GM18508 (cell line): ENCODE measurements at regions not wholly inside any gene's neighbourhood (a gene's known extent, or its start where the extent isn't known, plus 50 kb on each side); places are given as distances from the start of the nearest gene placed in this dataset.

Experiments
- ATAC-seq: cut with Tn5 transposase; IDR thresholded peaks from one replicate; pipeline ENCODE4 v1.9.1; 2021; ENCODE audit warnings: moderate number of reproducible peaks; ENCODE audit not compliant: insufficient read depth, unreplicated experiment

DNA sequence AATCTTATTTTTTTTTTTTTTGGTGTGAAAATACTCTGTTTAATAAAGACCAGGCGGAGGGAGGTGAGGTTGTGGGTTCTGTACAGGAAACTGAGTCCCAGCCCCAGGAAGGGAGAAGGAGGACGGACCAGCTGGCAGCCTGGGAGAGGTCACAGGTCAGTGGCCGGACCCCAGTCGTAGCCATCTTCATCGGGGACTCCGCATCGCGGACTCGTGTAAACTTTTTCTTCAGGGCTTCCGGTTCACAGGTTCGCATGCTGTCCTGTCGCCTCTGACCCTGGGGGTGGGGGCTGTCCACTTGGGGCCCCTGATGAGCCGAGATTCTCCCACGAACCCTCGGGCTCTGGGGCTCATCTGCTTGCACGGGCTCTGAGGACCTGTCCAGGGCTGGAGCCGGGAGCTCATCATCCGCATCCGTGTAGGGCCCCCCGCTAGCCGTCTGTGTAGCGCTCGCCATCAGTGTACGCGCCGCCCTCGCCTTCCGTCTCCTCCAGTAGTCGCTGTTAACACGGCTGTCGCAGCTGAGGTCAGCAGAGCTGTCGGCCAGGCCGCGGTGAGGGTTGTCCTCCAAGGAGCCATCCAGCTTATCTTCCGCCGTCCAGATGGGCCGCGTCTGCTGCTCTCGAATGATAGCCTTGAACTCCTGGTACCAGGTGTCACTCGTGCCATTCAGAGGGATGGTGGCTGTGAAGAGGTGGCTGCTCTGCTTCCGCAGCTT is 975.7 kb upstream of the PRMT6 start:
- ATAC-seq: no peak

DNA sequence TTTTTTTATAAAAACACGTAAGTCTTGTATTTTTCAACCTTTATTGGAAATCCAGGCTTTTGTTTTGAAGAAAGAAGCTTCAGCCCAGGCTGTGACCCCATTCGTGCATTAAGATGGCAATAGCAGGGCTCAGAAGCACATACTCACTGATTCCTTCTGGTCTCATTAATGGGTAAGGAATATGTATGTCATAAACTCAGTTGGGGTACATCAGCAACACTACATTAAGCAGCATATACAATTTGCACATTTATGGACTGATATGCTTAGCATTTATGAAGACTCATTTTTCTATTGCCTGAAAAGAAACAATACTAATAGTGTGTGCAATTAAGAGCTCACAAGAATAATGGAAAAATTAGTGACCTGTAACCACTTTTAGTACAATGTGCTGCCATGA is 945.4 kb upstream of the PRMT6 start:
- ATAC-seq: no peak

DNA sequence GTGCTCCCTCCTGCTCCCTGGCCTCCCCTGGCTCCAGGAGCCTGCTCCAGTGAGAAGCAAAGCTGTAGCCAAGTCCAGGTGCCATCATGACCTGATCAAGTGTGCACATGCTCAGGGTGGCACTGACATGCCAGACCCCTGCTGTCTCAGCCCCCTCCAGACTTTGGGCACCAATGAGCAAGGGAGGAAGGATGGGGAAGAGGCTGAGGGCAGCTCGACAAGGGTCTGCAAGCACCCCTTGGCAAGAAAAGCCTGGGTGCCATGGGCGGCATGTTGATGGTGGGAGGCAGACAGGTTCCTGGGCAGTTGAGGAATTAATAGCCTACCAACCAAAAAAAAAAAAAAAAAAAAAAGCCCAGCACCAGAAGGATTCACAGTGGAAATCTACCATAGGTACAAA is 942.6 kb upstream of the PRMT6 start:
- no peak for ATAC-seq

DNA sequence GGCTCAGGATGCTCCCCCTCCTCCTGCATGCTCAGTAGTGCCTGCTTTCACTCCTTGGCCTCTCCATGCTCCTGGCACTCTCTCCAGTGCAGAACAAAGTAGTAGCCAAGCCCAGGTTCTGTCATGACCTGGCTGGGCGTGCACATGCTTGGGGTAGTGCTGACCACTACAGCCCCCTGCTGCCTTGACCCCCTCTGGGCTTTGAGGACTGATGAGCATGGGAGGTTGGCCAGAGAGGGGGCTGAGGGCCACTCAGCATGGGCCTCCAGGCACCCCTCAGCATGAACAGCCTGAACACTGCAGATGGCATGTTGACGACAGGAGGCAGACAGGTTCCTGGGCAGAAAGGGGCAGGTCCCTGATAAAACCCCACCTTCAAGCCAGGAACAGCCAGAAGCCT is 935.7 kb upstream of the PRMT6 start:
- no peak for ATAC-seq

DNA sequence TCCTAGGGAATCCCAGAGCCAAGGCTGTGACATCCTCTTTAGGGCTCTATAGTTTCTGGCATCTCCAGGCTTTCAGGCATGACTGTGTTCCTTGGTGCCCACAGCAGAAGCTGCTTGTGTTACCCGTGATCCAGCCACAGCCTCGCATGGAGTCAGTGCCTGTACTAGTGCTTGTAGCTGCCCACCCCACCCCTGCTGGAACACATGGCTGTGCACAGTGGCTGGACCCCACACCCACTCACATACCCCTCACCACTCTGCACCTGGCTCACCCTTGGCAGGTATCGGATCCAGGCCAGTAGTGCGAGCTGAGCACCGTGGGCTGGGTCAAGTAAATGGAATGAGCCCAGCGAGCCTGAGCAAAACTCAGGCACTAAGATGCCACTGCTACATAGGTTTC is 934.7 kb upstream of the PRMT6 start:
- ATAC-seq: no peak

DNA sequence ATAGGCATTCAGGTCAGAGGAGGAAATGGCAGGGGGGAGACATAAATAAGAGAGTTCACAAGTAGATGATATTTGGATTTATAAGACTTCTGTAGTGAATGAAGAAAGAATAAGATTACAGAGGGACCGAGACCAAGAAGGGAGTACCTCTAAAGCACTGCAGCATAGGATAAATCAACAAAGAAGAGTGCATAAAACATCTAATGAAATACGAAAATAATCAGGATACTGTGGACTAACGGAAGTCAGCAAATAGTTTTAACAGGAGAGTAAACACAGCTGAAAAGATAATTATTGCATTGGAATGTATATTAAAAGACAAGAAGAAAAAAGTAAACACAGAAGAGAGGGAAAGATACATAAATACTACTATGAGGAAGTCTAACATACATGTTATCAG is 921.9 kb upstream of the PRMT6 start:
- ATAC-seq: no peak

DNA sequence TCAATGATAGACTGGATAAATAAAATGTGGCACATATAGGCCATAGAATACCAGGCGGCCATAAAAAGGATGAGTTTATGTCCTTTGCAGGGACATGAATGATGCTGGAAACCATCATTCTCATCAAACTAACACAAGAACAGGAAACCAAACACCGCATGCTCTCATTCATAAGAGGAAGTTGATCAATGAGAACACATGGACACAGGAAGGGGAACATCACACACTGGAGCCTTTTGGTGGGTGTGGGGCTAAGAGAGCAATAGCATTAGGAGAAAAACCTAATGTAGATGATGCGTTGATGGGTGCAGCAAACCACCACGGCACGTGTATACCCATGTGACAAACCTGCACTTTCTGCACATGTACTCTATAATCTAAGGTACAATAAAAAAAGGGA is 883.4 kb upstream of the PRMT6 start:
- ATAC-seq: no peak

DNA sequence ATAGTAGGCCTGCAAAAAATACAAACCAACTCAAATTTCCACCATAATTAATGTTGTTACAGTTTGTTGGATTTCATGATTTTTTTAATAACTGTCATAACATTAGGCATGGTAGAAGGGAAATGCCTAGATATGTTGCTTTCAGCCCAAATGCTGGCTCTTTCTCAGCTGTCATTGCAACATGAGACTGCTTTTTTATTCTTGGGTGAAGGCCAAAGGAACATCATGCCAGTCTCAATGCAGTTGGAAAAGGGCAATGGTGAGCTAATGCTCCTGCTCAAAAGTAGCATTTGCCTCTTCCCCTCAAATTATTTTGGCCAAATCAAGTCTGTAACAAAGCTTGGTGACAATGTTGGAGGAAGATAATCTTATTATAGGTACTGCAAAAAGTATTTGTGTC is 877.7 kb upstream of the PRMT6 start:
- no peak for ATAC-seq

DNA sequence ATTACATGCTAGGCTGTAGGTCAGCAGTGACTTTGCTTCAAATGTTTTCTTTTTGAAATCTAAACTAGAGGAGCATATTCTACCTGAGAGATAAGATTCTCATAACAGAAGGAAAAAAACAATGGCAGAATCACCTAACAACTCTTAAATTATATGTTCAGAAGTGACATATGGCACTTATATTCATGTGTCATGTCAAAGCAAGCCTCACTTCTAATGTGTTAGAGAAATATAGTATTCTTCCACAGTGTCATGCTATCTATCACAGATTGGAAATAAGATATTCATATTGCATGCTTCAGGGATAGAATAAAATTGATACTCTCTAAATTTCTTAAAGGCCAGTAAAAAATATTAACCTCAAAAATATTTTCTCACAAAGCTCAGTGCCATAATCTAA is 874.6 kb upstream of the PRMT6 start:
- ATAC-seq: no peak

DNA sequence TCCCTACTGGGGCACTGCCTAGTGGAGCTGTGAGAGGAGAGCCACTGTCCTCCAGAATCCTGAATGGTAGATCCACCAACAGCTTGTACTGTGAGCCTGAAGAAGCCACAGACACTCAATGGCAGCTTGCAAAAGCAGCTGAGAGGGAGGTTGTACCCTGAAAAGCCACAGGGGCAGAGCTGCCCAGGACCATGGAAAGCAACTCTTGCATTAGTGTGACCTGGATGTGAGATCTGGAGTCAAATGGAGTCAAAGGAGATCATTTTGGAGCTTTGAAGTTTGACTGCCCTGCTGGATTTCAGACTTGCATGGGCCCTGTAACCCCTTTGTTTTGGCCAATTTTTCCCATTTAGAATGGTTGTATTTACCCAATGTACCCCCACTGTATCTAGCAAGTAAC is 871.4 kb upstream of the PRMT6 start:
- ATAC-seq: no peak

DNA sequence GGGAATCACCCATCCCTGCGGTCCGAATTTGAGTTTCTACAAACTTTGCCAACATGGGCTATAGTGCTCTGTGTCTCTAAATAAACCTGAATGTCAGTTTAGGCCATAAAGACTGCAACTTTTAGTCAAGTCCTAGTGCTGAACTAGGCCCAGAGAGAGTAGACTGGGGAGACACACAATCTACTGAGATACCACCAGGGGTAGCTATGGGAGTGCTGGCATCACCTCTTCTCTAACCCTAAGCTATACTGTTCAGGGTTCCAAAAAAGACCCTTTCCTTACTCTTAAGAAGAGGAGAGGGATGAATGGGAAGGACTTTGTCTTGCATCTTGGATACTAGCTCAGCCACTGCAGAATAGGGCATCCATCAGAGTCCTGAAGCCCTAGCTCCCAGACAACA is 866.7 kb upstream of the PRMT6 start:
- ATAC-seq: no peak

DNA sequence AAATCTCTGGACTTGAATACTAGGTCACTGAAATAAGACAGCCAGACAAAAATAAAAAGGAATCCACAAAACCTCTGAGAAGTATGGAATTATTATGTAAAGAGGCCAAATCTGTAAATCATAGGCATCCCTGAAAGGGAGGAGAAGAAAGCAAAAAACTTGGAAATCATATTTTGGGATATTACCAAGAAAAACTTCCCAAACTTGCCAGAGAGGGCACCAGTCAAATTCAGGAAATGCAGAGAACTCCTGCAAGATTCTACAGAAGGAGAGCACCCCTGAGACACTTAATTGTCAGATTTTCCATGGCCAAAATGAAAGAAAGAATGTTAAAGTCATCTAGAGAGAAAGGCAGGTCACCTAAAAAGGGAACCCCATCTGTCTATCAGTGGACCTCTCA is 862.3 kb upstream of the PRMT6 start:
- no peak for ATAC-seq

DNA sequence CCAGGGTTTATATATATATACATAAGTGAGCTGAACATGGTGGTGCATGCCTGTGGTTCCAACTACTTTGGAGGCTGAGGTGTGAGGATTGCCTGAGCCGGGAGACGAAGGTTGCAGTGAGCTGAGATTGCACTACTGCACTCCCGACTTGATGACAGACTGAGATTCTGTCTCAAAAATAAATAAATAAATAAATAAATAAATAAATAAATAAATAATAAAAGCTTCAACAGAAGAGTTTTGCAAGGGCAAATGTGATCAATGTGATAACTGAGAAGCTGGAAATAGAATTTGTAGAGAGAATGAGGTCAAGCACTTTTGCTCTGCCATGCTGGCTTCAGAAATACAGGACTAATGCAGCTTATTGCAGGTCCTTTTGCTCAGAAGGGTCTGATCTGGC is 855.8 kb upstream of the PRMT6 start:
- no peak for ATAC-seq

DNA sequence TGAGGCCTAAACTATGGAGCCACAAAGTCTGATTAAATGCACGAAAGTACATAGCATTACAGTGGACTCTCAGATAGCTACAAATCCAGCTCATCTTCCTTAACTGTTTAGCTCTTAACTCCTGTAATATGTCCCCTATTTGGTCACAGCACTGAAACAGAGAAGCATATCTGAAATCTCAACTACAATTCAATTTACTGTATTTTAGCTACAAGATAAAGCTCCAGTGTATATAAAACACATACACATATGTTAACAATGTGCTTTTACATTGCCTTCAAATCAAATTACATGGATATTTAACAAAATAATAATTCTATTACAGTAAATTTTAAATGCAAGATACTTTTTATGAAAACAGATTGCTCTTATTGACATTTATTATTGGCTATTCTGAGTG is 849.3 kb upstream of the PRMT6 start:
- ATAC-seq: no peak

DNA sequence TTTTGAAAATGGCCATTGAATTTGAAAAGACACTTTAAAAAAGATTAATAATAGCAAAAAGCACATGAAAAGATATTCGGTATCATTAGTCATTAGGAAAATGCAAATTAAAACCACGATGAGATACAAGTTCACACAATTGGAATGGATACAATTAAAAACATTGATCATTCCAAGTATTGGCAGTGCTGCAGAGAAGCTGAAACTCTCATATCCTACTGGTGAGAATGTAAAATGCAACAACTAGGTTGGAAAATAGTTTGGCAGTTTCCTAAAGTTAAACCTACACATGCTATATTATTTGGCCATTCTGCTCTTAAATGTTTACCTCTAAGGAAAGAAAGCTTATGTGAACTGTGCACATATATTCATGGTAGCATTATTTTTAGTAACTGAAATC is 838.7 kb upstream of the PRMT6 start:
- ATAC-seq: no peak

DNA sequence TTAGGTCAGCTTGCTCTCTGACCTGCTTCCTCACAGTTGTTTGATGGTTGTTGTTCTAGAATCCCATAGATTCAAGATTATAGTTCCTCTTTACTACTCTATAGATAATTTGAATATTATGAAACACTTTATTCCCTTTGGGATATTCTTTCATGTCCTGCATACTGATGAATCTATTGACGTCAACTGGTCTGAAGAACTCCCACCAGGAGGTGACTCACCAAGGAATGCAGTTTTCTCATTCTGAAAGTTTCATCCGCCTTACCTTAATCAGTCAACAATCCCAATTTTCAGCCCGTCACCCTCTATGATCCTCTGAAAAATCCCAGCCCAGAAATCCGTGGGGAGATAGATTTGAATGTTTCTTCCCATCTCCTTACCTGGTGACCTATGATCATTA is 834.1 kb upstream of the PRMT6 start:
- ATAC-seq: no peak

DNA sequence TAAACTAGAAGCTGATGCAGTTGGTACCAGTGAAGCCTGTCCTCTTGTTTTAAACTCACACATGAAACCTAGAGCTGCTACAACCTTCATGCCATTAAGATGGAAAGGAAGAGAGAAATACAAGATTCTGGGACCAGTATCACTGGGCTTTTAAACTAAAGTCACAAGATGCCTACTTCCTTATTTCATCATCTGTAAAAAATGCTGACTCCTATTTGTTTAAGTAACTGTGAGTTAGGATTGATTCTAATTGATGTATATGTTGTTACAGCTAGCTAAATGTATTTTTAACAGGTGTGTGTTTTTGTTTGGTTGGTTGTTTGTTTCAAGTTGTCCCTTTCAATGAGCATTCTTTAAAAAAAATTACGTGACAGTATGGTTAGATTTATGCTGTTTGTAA is 833.3 kb upstream of the PRMT6 start:
- no peak for ATAC-seq

DNA sequence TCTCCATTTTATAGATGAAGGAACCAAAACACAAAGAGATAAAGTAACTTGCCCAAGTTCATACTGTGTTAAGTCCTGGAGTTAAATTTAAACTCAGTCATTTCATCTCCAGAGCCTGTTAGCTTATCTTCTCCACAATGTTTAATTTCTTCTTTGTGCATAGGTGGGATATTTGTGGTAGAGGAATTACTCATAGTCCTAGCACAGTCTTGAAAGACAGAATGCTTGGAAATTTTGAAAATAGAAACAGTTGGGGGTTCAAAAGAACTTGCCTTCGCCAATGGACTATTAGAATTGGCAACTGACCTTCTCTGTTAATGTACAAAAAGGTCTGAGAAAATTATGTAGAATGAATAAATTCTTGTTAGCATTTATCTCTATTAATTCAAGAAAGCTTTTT is 832.0 kb upstream of the PRMT6 start:
- ATAC-seq: no peak

DNA sequence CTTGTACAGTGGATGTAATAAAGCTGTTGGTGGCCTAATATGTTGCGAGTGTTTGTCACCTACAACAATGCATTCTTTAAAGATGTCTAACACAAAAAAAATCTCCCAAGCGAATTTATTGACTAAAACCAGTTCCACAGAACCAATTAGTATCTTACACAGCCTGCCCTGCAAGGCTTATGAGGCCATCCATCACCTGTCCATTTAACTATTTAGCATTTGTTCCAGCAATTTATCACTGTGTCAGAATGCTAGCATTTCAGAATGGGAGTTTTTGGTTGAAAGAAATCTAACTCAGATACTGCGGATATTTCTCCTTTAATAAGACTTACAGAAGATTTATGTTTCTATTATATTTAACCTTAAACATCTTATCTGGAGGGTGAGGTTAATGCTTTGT is 831.1 kb upstream of the PRMT6 start:
- no peak for ATAC-seq

DNA sequence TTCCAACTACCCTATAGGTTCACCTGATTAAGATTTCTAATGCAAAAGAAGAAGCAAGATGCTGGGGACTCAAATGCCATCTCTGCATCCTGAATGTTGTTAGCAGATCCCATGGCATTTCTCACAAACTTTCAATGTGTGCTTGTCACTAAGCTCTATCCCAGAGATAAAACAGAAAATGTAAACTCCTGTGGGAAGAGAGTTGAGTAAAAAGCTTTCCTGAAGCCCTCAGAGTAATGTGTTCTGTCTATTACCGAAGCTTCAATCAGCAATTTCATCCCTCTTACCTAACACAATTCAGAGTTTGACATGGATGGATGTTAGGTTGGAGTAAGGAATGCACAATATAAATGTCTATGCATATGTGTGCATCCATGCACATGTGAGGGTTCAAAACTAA is 829.9 kb upstream of the PRMT6 start:
- ATAC-seq: no peak

DNA sequence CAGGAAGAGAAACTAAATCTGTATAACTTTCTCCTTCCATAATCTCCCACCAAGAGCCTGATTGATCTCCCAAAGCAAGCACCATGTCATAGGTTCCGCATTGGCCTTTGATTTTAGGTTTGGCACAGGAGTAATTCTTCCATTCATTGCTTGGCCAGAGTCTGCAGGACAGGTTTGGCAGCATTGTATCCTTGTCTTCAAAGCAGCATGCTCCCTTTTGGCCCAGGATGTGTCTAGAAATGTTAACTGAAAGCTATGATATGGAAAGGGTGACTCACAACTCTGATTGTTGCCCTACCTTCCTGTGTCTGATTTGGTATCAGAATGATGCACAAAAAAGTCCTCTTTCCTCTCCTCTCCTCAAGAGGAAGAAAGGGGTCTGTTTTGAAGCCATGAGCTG is 824.3 kb upstream of the PRMT6 start:
- no peak for ATAC-seq

DNA sequence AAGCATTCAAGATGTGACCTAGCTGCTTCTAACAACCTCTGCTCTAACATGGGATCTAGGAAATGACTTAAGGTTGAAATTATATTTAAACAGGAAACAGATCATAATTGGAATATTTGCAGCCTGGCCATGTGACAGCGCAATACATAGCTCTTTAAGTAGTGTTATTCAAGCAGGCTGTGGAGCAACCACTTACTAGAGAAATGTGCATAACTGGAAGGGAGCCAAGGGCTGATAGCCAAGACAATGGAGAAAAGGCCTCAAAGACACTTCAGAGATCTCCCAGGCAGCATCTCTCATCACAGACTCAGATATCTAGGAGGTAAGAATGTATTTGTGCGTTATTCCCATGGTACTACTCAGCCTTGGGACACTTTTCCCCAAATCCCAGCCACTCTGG is 823.0 kb upstream of the PRMT6 start:
- ATAC-seq: no peak

DNA sequence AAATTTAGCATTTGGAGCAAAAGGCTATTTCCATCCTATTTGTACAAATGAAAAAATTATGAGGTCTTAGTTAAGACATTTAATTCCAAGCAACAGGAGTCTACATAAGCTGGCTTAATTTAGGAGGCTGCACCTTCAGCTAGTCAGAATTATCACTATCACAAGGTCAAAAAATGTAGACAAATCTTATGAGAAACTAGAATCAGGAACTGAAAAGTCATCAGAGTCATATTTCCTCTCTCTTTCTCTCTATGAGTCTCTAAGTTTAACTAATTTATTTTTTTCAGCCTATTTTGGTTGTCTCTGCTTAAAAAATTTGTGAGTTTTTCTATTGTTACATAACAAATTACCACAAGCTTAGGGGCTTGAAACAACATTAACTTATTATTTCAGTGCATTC is 807.1 kb upstream of the PRMT6 start:
- ATAC-seq: no peak
